HG03571 (cell line): ENCODE measurements at regions not wholly inside any gene's neighbourhood (a gene's known extent, or its start where the extent isn't known, plus 50 kb on each side); places are given as distances from the start of the nearest gene placed in this dataset.
A peak's percentile ranks its signal among the peaks of the same experiment; 100 is the strongest.
"Not testable (repeated sequence)": the region's sequence is repeated elsewhere in the genome, so short reads cannot be mapped to it uniquely, and the experiment has no call there.

Source experiments
- ATAC-seq: cut with Tn5 transposase; IDR thresholded peaks from one replicate; pipeline ENCODE4 v1.9.1; 2021; ENCODE audit not compliant: unreplicated experiment

GRCh38 chr18:56284319-56284718 lies 354.1 kb downstream of the TXNL1 start:
- no peak for ATAC-seq

DNA sequence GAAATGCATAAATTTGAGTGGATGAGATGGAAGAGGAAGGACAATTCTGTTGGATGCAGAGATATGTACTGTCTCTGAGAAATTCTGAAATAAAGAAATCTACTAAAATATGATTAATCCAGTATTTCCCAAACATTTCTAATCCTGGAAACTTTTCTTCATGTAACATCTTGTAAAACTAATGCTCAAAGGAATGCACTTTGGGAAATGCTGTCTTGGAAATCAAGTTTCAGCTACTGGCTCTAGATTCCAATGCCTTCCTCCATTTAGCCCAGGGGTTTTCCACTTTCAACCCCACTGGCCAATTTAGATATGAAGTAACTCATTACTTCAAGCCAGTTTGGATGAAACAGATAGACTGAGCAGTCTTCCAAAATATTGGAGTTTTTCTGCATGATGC lies 355.1 kb downstream of the TXNL1 start:
- no peak for ATAC-seq

- no peak for ATAC-seq
Measured at GRCh38 chr18:56282234-56283104, 355.9 kb downstream of the TXNL1 start.

- ATAC-seq: not testable (repeated sequence)
Measured at GRCh38 chr18:56279816-56280215, 358.6 kb downstream of the TXNL1 start.

- no peak for ATAC-seq
Measured at GRCh38 chr18:56278421-56279003, 359.9 kb downstream of the TXNL1 start.

DNA sequence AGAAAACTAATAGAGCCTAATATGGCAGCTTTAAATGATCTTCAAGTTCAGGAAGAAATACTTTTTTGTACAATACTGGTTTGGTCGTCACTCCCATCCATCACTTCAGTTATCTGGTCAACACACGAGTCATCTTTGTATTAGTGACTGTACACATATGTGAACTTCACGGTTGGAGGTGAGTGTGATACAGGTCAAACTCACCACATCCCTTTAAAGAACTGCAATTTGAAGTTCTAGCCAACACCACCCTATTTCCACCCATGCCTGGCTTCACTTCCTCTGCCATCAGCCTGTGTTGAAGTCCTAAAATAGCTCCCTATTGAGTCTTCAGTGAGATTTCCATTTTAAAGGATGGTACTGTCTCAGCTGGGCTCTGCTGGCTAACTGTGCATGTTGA lies 361.9 kb downstream of the TXNL1 start:
- ATAC-seq: no peak

GRCh38 chr18:56273541-56274219 lies 364.7 kb downstream of the TXNL1 start:
- no peak for ATAC-seq

DNA sequence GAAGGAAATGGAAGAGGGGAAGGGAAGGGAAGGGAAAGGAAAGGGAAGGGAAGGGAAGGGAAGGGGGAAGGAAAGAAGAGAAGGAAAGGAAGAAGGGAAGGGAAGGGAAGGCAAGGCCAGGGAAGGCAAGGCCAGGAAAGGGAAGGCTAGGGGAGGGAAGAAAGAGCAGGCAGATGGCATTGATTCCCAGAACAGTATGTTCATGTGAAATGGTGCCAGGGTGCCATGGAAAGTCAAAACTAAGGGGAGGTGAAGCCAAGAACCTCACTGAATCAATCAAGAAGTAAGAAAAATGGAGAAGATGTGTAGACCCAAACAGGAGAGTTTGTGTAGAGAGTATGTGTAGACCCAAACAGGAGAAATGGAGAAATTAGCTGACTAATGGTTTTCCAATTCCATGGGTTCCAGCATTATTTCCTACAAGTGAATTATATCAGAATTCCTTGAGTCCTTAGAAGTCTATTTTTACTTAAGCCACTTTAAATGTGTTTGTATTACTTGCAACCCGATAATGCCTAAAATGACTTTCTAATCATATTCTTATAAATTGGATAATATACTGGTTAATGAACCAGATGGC lies 367.6 kb downstream of the TXNL1 start:
- no peak for ATAC-seq

DNA sequence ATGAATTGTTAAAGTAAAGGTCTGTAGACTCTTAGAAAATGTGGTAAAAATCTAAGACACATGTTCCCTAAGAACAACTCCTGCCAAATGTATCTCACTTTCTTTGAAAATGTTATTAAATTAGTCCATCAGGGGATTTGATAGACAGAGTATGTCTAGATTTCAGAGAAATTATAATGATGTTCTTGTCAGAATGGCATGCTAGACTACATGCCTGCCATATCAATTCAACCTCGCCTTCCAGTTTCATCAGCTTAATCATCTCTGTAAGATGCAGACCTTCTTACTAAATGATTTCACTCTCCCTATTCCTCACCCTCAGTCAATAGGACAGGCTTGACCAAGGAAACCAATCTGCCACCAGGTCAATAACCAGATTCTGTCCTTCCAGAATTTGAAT lies 368.4 kb downstream of the TXNL1 start:
- no peak for ATAC-seq

DNA sequence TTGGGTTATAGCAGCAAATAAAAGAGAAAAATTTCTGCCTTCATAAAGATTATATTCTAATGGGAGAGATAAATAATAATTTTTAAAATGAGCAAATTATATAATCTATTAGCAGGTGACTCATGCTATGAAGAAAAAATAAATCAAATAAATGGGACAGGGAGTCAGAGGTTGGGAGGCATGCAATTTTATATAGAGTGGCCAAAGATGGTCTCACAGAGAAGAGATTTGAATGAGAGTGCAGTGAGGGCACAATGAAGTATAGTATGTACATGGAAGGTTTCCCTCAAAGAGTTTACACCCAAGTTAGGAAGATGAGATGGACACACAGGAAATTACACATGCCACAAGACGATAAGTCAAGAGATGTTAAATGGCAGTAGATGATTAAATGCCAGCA lies 369.4 kb downstream of the TXNL1 start:
- ATAC-seq: no peak

DNA sequence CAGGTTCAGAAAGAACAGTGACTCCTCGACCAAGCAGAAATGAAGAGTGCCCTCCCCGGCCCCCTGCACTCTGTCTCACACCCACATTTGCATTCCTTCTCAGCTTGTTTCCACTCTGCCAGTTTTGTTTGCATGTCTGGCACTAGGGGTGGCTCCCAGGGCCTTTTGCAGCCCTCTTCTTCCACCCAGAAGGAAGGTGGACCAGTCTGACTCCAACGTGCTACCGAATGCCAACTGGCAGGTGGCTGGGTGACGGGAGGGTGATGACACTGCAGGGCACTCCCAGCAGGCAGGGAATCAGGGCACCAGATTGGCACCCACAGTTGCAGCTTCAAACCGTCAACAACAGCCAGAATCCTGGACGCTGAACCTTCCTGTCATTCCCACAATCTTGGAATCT lies 371.1 kb downstream of the TXNL1 start:
- ATAC-seq: no peak

- no peak for ATAC-seq
Measured at GRCh38 chr18:56258178-56258577, 380.2 kb downstream of the TXNL1 start.

DNA sequence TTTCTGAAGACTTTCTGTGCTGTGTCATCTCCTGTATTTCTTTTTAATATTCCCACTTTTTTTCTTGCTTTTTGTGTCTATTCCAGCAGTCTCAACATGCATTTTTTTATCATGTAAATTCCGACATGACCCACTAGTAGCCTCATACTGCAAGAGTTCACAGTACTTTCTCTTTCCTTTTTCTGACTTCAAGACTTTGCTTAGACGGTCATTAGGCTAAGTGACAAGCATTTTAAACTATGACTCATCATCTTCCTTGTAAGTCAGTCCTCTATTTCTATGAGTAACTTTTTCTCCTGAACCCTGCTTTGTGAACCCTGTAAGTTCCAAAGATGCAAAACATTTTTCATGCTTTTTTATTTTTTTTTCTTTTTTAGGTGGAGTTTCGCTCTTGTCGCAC lies 381.2 kb downstream of the TXNL1 start:
- ATAC-seq: peak; percentile 85

DNA sequence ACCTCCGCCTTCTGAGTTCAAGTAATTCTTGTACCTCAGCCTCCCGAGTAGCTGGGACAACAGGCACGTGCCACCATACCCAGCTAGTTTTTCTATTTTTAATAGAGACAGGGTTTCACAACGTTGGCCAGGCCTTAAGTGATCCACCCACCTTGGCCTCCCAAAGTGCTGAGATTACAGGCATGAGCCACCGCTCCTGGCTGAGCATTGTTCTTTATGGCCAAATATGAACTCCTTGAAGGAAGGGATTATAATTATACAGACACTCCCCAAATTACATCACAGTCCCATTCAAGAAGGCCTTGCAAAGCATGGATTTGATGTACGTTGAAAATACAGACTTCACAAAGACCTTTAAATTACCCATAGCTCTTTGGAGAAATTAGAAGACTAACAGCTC lies 381.7 kb downstream of the TXNL1 start:
- ATAC-seq: no peak

DNA sequence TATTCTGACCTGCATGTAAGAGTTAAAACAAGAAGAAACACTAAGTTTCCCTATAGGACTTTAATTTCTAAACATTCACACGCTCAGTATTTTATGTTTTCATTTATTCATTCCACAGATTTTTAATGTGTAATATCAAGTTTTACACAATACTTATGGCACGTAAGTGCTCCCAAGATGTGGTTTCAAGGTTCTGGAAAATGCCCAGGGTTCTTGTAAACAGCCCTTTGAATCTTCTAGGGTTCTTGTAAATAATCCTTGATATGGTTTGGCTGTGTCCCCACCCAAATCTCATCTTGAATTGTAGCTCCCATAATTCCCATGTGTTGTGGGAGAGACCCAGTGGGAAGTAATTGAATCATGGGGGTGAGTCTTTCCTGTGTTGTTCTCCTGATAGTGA lies 383.0 kb downstream of the TXNL1 start:
- no peak for ATAC-seq

DNA sequence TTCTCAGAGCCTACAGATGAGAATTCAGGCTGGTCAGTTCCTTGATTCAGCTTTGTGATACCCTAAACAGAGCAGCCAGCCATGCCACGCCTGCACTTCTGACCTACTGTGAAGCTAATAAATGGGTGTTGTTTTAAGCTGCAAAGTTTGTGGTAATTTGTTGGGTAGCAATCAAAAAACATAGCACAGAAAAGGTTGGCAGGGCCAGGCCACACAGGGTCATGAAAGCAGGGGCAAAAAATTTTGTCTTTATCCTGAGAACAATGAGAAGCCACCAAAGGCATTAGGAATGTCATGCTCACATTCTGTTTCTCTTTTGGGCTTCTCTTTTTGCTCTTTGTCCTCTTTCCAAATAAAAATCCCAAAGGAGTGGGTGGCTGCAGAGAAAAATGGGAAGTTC lies 385.9 kb downstream of the TXNL1 start:
- no peak for ATAC-seq

- ATAC-seq: peak; percentile 96
Measured at GRCh38 chr18:56248610-56249235, 389.7 kb downstream of the TXNL1 start.

GRCh38 chr18:56246916-56247315 lies 391.5 kb downstream of the TXNL1 start:
- no peak for ATAC-seq

DNA sequence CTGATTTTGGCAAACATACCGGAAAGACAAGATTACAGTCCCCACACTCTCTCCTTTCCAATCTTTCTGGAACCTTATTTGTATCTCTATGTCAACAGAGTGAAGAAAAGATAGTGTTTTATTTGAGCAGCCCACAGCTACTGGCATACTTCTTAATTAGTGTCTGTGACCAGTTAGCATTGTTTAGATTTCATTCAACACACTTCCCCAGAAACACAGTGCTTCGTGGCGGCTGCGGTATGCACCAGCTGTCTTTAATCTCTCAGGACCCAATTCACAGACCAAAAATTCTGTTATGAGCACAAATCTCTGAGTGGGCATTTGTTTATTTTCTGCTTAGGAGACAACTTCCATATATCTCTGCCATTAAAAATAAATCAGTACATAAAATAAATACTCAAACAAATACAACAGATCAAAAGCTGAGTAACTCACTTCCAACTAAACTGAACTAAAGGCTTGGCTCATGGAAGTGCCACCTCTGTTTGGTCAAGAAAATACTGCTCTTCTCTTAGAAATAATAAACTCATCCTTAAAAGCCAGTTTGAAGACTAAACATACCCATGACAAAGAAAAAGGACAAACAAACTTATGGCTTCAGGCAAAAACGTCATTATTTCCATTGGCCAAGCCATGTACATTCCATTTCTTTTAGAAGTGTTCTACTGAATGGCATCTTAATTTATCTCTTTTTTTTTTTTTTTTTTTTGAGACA lies 392.4 kb downstream of the TXNL1 start:
- no peak for ATAC-seq

- ATAC-seq: no peak
Measured at GRCh38 chr18:56240405-56240804, 398.0 kb downstream of the TXNL1 start.

DNA sequence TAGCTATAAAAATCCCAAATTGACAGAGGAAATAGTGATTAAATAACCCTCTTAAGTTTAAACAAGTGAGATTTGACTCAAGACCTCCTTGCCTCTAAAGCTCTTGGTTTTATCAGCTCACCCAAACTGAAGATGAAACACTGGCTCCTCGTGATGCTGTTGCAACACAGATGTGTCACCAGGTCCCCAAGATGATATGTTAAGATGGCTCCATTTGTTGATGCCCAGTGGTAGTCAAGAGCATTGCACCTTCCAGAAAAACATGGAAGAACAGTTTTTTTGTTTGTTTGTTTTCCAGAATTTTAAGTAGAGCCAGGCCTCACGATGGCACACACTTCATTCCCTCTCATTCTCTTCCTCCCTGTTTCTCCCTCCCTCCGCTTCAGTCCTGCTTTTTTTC lies 399.8 kb downstream of the TXNL1 start:
- no peak for ATAC-seq
